Body of pancreas (tissue), 4 donors: ENCODE measurements at regions not wholly inside any gene's neighbourhood (a gene's known extent, or its start where the extent isn't known, plus 50 kb on each side); places are given as distances from the start of the nearest gene placed in this dataset.

ENCODE experiments used
- CTCF ChIP-seq, 7 experiments: fragments of 450-650 bp in 4 of 7; fragments of 200-600 bp in 3 of 7; sonication (generic) in 3 of 7; IDR thresholded peaks; one replicate each; pipeline ENCODE4 v1.5.1; 2016 to 2019; ENCODE audit warnings: antibody characterized with exemption in 7 of 7
- POLR2A ChIP-seq, 3 donors: fragments of 450-650 bp; IDR thresholded peaks; one replicate each; pipeline ENCODE4 v1.6.1; 2016; ENCODE audit warnings: antibody characterized with exemption in 3 of 3, mild to moderate bottlenecking in 2 of 3

DNA sequence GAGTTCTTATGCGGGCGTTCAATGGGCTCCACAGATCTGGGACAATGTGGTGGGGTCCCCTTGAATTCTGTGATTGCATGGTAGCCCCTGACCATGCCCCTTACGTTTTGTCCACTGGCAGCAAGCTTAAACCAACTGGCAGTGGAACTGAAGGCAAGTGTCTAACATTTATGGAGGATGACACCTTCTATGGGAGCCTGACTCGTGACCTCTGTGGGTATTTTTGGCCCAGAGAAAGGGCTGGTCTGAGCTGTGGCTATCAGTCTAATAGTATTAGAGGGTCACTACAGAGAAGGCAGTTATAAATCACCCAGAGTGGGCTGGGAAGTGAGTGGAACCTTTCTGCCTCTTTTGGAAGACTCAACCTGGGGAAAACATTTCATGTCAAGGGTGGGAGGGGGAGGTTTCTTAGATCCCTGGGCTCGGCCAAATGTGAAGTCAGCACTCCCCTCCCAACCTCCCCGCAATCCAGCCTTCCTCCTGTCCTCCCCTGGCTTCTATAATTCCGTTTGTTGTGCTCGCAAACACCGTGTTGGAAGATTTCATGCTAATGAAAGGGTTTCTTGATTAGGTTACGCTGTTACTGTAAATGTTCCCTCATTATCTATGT, 322.7 kb downstream of the RPS24 start:
- TF ChIP-seq CTCF (IDR thresholded peaks at IDR 0.05) (no peak), POLR2A (IDR thresholded peaks at IDR 0.05) (no peak)
